ENCODE measurements at regions not wholly inside any gene's neighbourhood (a gene's known extent, or its start where the extent isn't known, plus 50 kb on each side); places are given as distances from the start of the nearest gene placed in this dataset.

GRCh38 chr4:30822911-30823551 is 102.9 kb downstream of the PCDH7 start:
- intact Hi-C loops (cut with DNase I): no loop called here
- DNase-seq (ENCODE audit: extremely low spot score): no peak
- Histone ChIP-seq H3K4me1 (peaks cover 3 to 17% (median 7%) of the 10 kb centered on the region in 4 donors), H3K27ac (replicated peaks in 1 of 4) (no peak overlapping the region), H3K27me3 (no peaks in the 10 kb centered on the region), H3K36me3 (no peaks in the 10 kb centered on the region), H3K4me3 (no peak overlapping the region), H3K9me3 (no peaks in the 10 kb centered on the region)
- TF ChIP-seq POLR2A (IDR thresholded peaks at IDR 0.05; ENCODE audit: low read depth): no peak
- 90% methylated on average over 10 of the region's 10 CpGs for WGBS

- Histone ChIP-seq H3K4me1 (peaks cover 0 to 17% (median 12%) of the 10 kb centered on the region in 4 donors), H3K36me3 (no peaks in the 10 kb centered on the region), H3K9me3 (no peaks in the 10 kb centered on the region), H3K27ac (replicated peaks in 1 of 4) (no peak overlapping the region), H3K4me3 (no peak overlapping the region), H3K27me3 (no peaks in the 10 kb centered on the region)
- 84% methylated on average over 1 of the region's 1 CpG for WGBS
- intact Hi-C loops (cut with DNase I): no loop called here
- no peak for DNase-seq (ENCODE audit: extremely low spot score)
- TF ChIP-seq POLR2A (IDR thresholded peaks at IDR 0.05; ENCODE audit: low read depth) (no peak), CTCF (IDR thresholded peaks at IDR 0.05) (no peak), POLR2AphosphoS5 (IDR thresholded peaks at IDR 0.05) (no peak), EP300 (IDR thresholded peaks at IDR 0.05) (no peak)
Observed at GRCh38 chr4:30825008-30825770, 105.0 kb downstream of the PCDH7 start.

- Histone ChIP-seq H3K36me3 (no peaks in the 10 kb centered on the region), H3K4me3 (no peak overlapping the region), H3K27me3 (no peaks in the 10 kb centered on the region), H3K4me1 (peaks cover 0 to 5% (median 2%) of the 10 kb centered on the region in 4 donors), H3K27ac (replicated peaks in 1 of 4) (no peak overlapping the region), H3K9me3 (no peaks in the 10 kb centered on the region)
- intact Hi-C loops (cut with DNase I): no loop called here
- no peak for DNase-seq (ENCODE audit: extremely low spot score)
- 91% methylated on average over 5 of the region's 5 CpGs for WGBS
- no peak for TF ChIP-seq EP300 (IDR thresholded peaks at IDR 0.05)
- no peak for TF ChIP-seq POLR2AphosphoS5 (IDR thresholded peaks at IDR 0.05)
- TF ChIP-seq CTCF (IDR thresholded peaks at IDR 0.05): no peak
- TF ChIP-seq POLR2A (IDR thresholded peaks at IDR 0.05; ENCODE audit: low read depth): no peak
Observed at GRCh38 chr4:30828264-30828926, 108.2 kb downstream of the PCDH7 start.

GRCh38 chr4:30832639-30833038 is 112.5 kb downstream of the PCDH7 start:
- Histone ChIP-seq H3K27ac (replicated peaks in 1 of 4) (no peak overlapping the region), H3K27me3 (no peaks in the 10 kb centered on the region), H3K4me3 (no peak overlapping the region), H3K4me1 (peaks cover 14 to 38% (median 29%) of the 10 kb centered on the region in 4 donors), H3K36me3 (no peaks in the 10 kb centered on the region), H3K9me3 (no peaks in the 10 kb centered on the region)
- DNase-seq (ENCODE audit: extremely low spot score): no peak
- intact Hi-C loops (cut with DNase I): no loop called here
- WGBS: 96% methylated on average over 2 of the region's 2 CpGs
- TF ChIP-seq CTCF (IDR thresholded peaks at IDR 0.05) (no peak), POLR2A (IDR thresholded peaks at IDR 0.05; ENCODE audit: low read depth) (no peak), EP300 (IDR thresholded peaks at IDR 0.05) (no peak), POLR2AphosphoS5 (IDR thresholded peaks at IDR 0.05) (no peak)

GRCh38 chr4:30833206-30833605 is 113.0 kb downstream of the PCDH7 start:
- no peak overlapping the region for H3K27ac ChIP-seq (replicated peaks in 1 of 4)
- DNase-seq (ENCODE audit: extremely low spot score): no peak
- H3K9me3 ChIP-seq: no peaks in the 10 kb centered on the region
- no peak overlapping the region for H3K4me3 ChIP-seq
- peaks cover 14 to 43% (median 32%) of the 10 kb centered on the region in 4 donors for H3K4me1 ChIP-seq
- 72% methylated on average over 2 of the region's 2 CpGs for WGBS
- intact Hi-C loops (cut with DNase I): no loop called here
- H3K27me3 ChIP-seq: no peaks in the 10 kb centered on the region
- TF ChIP-seq CTCF (IDR thresholded peaks at IDR 0.05) (no peak), EP300 (IDR thresholded peaks at IDR 0.05) (no peak), POLR2AphosphoS5 (IDR thresholded peaks at IDR 0.05) (no peak), POLR2A (IDR thresholded peaks at IDR 0.05; ENCODE audit: low read depth) (no peak)
- no peaks in the 10 kb centered on the region for H3K36me3 ChIP-seq
